ENCODE measurements at regions not wholly inside any gene's neighbourhood (a gene's known extent, or its start where the extent isn't known, plus 50 kb on each side); places are given as distances from the start of the nearest gene placed in this dataset.

GRCh38 chr3:127410137-127410488 lies 122.3 kb upstream of the PRR20G start:
- no peak for ATAC-seq
- CTCF ChIA-PET = interaction anchor here (1.1 kb wide), 1 partner anchor 36 kb away, joined by 3 read pairs; no protein-coding TSS in a partner anchor
- intact Hi-C loops (cut with DNase I, micrococcal nuclease) = no loop called here
- H3K27me3 Mint-ChIP-seq = peaks cover 26% of the 10 kb centered on the region
- no peak overlapping the region for H3K27ac Mint-ChIP-seq
- H3K36me3 Mint-ChIP-seq (ENCODE audit: low read depth) = no peaks in the 10 kb centered on the region
- DNase-seq = no peak
- no peak overlapping the region for H3K4me3 Mint-ChIP-seq
- no peaks in the 10 kb centered on the region for H3K4me1 Mint-ChIP-seq
- no peaks in the 10 kb centered on the region for H3K9me3 Mint-ChIP-seq (ENCODE audit: low read depth)
- POLR2A ChIA-PET = no interaction called here

- no peak overlapping the region for H3K27ac Mint-ChIP-seq
- H3K27me3 Mint-ChIP-seq = peaks cover 24% of the 10 kb centered on the region
- no peak overlapping the region for H3K4me3 Mint-ChIP-seq
- DNase-seq (no peak), ATAC-seq (no peak)
- POLR2A ChIA-PET = no interaction called here
- H3K4me1 Mint-ChIP-seq = no peaks in the 10 kb centered on the region
- H3K36me3 Mint-ChIP-seq (ENCODE audit: low read depth) = no peaks in the 10 kb centered on the region
- intact Hi-C loops (cut with DNase I, micrococcal nuclease) = loop anchor here in 1 of 2 experiments (10.0 kb wide), 1 partner anchor 135 kb away; no protein-coding TSS in a partner anchor
- CTCF ChIA-PET = interaction anchor here (1.1 kb wide), 1 partner anchor 36 kb away, joined by 3 read pairs; no protein-coding TSS in a partner anchor
- no peaks in the 10 kb centered on the region for H3K9me3 Mint-ChIP-seq (ENCODE audit: low read depth)
These were observed 121.7 kb upstream of the PRR20G start for GRCh38 chr3:127409421-127410136.

GRCh38 chr3:127408684-127409420 lies 121.0 kb upstream of the PRR20G start:
- Mint-ChIP-seq H3K27ac (no peak overlapping the region), H3K36me3 (ENCODE audit: low read depth) (no peaks in the 10 kb centered on the region), H3K27me3 (peaks cover 22% of the 10 kb centered on the region), H3K4me3 (no peak overlapping the region), H3K9me3 (ENCODE audit: low read depth) (no peaks in the 10 kb centered on the region), H3K4me1 (no peaks in the 10 kb centered on the region)
- ChIA-PET POLR2A (no interaction called here), CTCF (interaction anchor here (1.1 kb wide), 1 partner anchor 35 kb away, joined by 3 read pairs; no protein-coding TSS in a partner anchor)
- DNase-seq = no peak
- intact Hi-C loops (cut with DNase I, micrococcal nuclease) = loop anchor here in 1 of 2 experiments (10.0 kb wide), 1 partner anchor 136 kb away; no protein-coding TSS in a partner anchor
- ATAC-seq = no peak

GRCh38 chr3:127408022-127408683 lies 120.3 kb upstream of the PRR20G start:
- intact Hi-C loops (cut with DNase I, micrococcal nuclease) = loop anchor here in 1 of 2 experiments (10.0 kb wide), 1 partner anchor 137 kb away; no protein-coding TSS in a partner anchor
- H3K36me3 Mint-ChIP-seq (ENCODE audit: low read depth) = no peaks in the 10 kb centered on the region
- DNase-seq = no peak
- H3K4me3 Mint-ChIP-seq = no peak overlapping the region
- POLR2A ChIA-PET = no interaction called here
- no peaks in the 10 kb centered on the region for H3K4me1 Mint-ChIP-seq
- no peaks in the 10 kb centered on the region for H3K9me3 Mint-ChIP-seq (ENCODE audit: low read depth)
- H3K27ac Mint-ChIP-seq = no peak overlapping the region
- ATAC-seq = no peak
- peaks cover 19% of the 10 kb centered on the region for H3K27me3 Mint-ChIP-seq
- CTCF ChIA-PET = no interaction called here

GRCh38 chr3:127407026-127407939 lies 119.4 kb upstream of the PRR20G start:
- Mint-ChIP-seq H3K4me1 (no peaks in the 10 kb centered on the region), H3K36me3 (ENCODE audit: low read depth) (no peaks in the 10 kb centered on the region), H3K9me3 (ENCODE audit: low read depth) (no peaks in the 10 kb centered on the region), H3K27me3 (peaks cover 13% of the 10 kb centered on the region), H3K4me3 (no peak overlapping the region), H3K27ac (no peak overlapping the region)
- ChIA-PET CTCF (interaction anchor here (1.4 kb wide), 1 partner anchor 138 kb away, joined by 5 read pairs; no protein-coding TSS in a partner anchor), POLR2A (no interaction called here)
- intact Hi-C loops (cut with DNase I, micrococcal nuclease) = loop anchor here in 1 of 2 experiments (10.0 kb wide), 1 partner anchor 138 kb away; no protein-coding TSS in a partner anchor
- ATAC-seq (no peak), DNase-seq (no peak)

GRCh38 chr3:127406309-127407025 lies 118.6 kb upstream of the PRR20G start:
- Mint-ChIP-seq H3K27me3 (peaks cover 13% of the 10 kb centered on the region), H3K4me1 (no peaks in the 10 kb centered on the region), H3K36me3 (ENCODE audit: low read depth) (no peaks in the 10 kb centered on the region), H3K27ac (no peak overlapping the region), H3K4me3 (no peak overlapping the region), H3K9me3 (ENCODE audit: low read depth) (no peaks in the 10 kb centered on the region)
- intact Hi-C loops (cut with DNase I, micrococcal nuclease) = loop anchor here in 1 of 2 experiments (10.0 kb wide), 1 partner anchor 138 kb away; no protein-coding TSS in a partner anchor
- DNase-seq (peak; percentile 56), ATAC-seq (peak; percentile 74)
- POLR2A ChIA-PET = no interaction called here
- CTCF ChIA-PET = interaction anchor here (0.6 to 1.4 kb wide), 3 partner anchors 137 to 169 kb away, joined by 3 to 5 read pairs (median 3); no protein-coding TSS in a partner anchor

GRCh38 chr3:127405791-127406190 lies 117.9 kb upstream of the PRR20G start:
- Mint-ChIP-seq H3K27ac (no peak overlapping the region), H3K4me3 (no peak overlapping the region), H3K4me1 (no peaks in the 10 kb centered on the region), H3K36me3 (ENCODE audit: low read depth) (no peaks in the 10 kb centered on the region), H3K9me3 (ENCODE audit: low read depth) (no peaks in the 10 kb centered on the region), H3K27me3 (peaks cover 15% of the 10 kb centered on the region)
- DNase-seq (no peak), ATAC-seq (no peak)
- ChIA-PET CTCF (interaction anchor here (0.5 to 1.4 kb wide), 3 partner anchors 138 to 423 kb away, joined by 3 to 5 read pairs (median 3); partner anchors contain the start of gene PLXNA1), POLR2A (no interaction called here)
- intact Hi-C loops (cut with DNase I, micrococcal nuclease) = loop anchor here in 1 of 2 experiments (10.0 kb wide), 1 partner anchor 139 kb away; no protein-coding TSS in a partner anchor

- Mint-ChIP-seq H3K9me3 (ENCODE audit: low read depth) (no peaks in the 10 kb centered on the region), H3K4me3 (no peak overlapping the region), H3K27me3 (peaks cover 13% of the 10 kb centered on the region), H3K27ac (no peak overlapping the region), H3K36me3 (ENCODE audit: low read depth) (no peaks in the 10 kb centered on the region), H3K4me1 (no peaks in the 10 kb centered on the region)
- POLR2A ChIA-PET = no interaction called here
- no peak for DNase-seq
- intact Hi-C loops (cut with DNase I, micrococcal nuclease) = loop anchor here in 1 of 2 experiments (10.0 kb wide), 1 partner anchor 140 kb away; no protein-coding TSS in a partner anchor
- ATAC-seq = no peak
- CTCF ChIA-PET = interaction anchor here (0.6 to 0.8 kb wide), 3 partner anchors 10 to 145 kb away, joined by 3 read pairs; no protein-coding TSS in a partner anchor
These were observed 117.3 kb upstream of the PRR20G start for GRCh38 chr3:127405010-127405598.

- intact Hi-C loops (cut with DNase I, micrococcal nuclease) = loop anchor here in 1 of 2 experiments (10.0 kb wide), 1 partner anchor 140 kb away; no protein-coding TSS in a partner anchor
These were observed 116.6 kb upstream of the PRR20G start for GRCh38 chr3:127404221-127405009.

More at GRCh38 chr3:127404221-127405009, 116.6 kb upstream of the PRR20G start:
- no peak overlapping the region for H3K27ac Mint-ChIP-seq
- DNase-seq = no peak
- ChIA-PET POLR2A (no interaction called here), CTCF (interaction anchor here (0.6 to 0.8 kb wide), 2 partner anchors 9 to 146 kb away, joined by 3 read pairs; no protein-coding TSS in a partner anchor)
- no peak for ATAC-seq
- H3K4me1 Mint-ChIP-seq = no peaks in the 10 kb centered on the region
- H3K36me3 Mint-ChIP-seq (ENCODE audit: low read depth) = no peaks in the 10 kb centered on the region
- no peak overlapping the region for H3K4me3 Mint-ChIP-seq
- H3K27me3 Mint-ChIP-seq = peaks cover 13% of the 10 kb centered on the region
- H3K9me3 Mint-ChIP-seq (ENCODE audit: low read depth) = no peaks in the 10 kb centered on the region

Measured in activated CD4-positive, alpha-beta T cell treated with anti-CD3 and anti-CD28 coated beads for 36 hours (primary cell).